ENCODE measurements at regions not wholly inside any gene's neighbourhood (a gene's known extent, or its start where the extent isn't known, plus 50 kb on each side); places are given as distances from the start of the nearest gene placed in this dataset.

DNA sequence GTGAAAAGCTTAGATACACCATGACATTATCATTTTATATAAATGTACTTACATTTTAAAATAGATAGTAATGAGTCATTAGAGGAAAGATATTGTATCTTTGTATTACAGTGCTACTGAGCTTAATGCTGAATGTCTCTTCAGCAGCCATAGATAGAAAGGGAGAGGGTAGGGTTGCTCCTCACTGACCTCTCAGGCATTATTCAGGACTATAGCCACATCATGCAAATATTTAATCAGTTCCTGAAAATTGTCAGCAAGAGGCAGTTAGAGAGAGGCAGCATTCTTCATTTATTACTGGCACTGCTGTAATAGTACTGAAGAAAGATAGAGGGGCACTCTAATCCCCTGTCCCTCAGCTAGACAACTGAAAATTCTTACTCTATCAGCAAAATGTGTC is 242.0 kb upstream of the TANK start:
- no peak for DNase-seq (ENCODE audit: low read depth)

GRCh38 chr2:160918906-160919503 is 241.2 kb upstream of the TANK start:
- DNase-seq (ENCODE audit: low read depth): no peak

DNA sequence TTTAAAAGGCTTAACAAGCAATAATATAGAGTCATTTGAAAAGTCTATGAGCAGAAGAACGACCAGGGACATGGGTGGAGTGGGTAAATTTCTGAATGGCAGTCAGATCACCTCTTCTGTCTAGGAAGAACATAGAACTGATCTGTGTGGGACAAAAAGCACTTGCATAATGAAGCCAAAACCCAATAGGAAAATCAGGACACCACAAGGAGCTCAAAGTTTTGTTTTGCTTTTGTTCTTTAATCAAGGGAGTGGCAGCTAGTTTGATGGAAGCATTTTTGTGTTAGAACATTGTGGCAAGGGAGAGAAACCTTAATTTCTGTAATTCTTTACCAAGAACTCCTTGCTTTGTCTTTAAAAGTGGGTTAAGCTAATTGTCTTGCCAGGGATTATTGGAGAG is 240.2 kb upstream of the TANK start:
- no peak for DNase-seq (ENCODE audit: low read depth)

DNA sequence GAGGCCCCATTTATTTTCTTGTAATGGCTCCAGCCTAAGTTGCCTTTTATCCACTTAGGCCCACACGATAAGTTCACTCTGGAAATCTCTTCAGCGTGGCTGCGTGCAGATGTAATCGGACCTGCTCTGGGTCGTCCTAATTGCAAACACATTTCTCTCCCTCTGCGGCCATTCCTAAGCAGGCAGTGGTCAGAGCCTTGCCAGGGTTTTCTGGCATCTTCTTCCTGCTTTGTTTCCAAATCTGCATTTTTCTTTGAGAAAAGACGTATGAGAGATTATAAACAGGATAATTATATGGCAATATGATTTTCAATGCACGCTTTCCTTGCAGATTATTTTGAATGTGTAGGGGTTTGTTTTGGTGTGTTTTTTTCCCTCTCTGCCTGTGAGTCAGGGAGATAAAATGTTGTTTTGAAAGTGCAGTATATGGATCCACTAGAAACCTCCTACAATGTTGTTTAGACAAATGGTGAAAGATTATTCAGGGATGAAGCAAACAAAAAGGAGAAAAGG is 239.4 kb upstream of the TANK start:
- DNase-seq (ENCODE audit: low read depth): no peak

GRCh38 chr2:160921386-160921964 is 238.8 kb upstream of the TANK start:
- DNase-seq (ENCODE audit: low read depth): no peak

- no peak for DNase-seq (ENCODE audit: low read depth)
Measured at GRCh38 chr2:160924936-160925353, 235.3 kb upstream of the TANK start.

- no peak for DNase-seq (ENCODE audit: low read depth)
Measured at GRCh38 chr2:160925956-160926355, 234.3 kb upstream of the TANK start.

DNA sequence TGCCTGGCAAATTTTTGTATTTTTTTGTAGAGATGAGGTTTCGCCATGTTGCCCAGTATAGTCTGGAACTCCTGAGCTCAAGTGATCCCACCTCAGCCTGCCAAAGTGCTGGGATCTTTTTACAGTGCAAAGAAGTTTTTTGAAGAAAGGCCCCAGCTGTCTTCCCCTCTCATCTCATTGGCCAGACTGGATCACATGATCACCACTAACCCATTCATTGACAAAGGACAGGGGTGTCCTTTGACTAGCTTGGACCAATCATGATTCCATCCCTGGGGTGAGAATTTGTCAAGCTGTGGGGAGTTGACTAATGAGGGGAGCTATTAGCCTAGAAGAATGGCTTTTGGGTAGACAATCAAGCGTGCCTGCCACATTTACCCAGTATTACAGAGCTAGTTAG is 232.9 kb upstream of the TANK start:
- no peak for DNase-seq (ENCODE audit: low read depth)

DNA sequence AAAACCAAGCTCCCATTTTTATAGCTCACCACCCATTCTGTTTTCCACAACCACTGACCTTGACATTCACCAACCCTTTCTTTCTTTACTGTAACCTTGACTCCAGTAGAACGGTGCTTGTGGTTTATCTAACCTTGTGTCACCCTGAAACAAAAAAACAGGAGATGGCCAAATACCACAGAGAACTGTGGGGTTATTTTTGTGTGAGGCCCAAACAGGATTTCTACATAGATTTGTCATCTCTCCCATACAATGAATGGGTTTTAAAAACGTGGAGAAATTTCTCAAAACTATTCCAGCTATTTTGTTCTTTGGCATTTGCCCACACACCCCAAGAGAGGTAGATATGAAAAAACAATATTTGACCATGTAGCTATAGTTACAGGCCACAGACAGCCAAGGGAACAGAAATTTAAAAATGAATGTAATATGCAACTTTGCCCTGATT is 231.3 kb upstream of the TANK start:
- no peak for DNase-seq (ENCODE audit: low read depth)

DNA sequence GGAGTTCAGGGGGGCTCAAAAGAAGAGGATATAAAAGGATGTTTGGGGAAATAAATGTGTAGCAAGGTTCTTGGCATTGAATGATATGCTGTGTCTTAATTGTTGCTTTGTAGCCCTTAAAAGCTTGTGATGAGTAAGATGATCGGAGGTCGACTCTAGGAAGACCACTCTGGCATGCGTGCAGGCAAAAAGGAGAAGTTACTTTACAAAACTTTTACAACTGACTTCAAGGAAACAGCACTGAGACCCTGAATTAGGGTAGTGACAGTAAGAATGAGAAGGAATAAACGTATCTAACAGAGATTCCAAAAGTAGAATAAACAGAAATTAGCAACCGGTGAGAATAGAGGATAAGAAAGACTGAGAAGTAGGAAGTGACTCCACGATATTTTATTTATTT is 228.7 kb upstream of the TANK start:
- DNase-seq (ENCODE audit: low read depth): no peak

- no peak for DNase-seq (ENCODE audit: low read depth)
Measured at GRCh38 chr2:160932960-160933359, 227.3 kb upstream of the TANK start.

- DNase-seq (ENCODE audit: low read depth): no peak
Measured at GRCh38 chr2:160934263-160934662, 226.0 kb upstream of the TANK start.

DNA sequence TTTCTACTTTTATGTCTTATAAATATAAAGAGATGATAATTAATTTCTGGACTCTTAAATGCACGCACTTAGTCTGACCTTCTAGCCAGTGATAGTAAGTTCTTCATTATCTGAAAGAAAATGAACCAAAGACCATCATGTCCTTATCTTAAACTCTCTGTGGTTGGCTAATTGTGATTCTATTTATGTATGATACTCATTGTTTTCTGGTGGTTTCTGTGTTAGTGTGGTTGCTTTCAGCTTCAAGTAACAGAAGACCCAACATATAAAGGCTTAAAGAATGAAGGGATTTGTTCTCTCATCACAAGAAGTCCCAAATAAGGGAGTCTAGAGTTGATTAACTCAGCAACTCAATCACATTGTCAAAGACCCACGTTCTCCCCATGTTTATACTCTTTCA is 225.2 kb upstream of the TANK start:
- DNase-seq (ENCODE audit: low read depth): no peak

- no peak for DNase-seq (ENCODE audit: low read depth)
Measured at GRCh38 chr2:160936044-160936806, 224.0 kb upstream of the TANK start.

- DNase-seq (ENCODE audit: low read depth): no peak
Measured at GRCh38 chr2:160940271-160940670, 220.0 kb upstream of the TANK start.

GRCh38 chr2:160940699-160941098 is 219.5 kb upstream of the TANK start:
- no peak for DNase-seq (ENCODE audit: low read depth)

DNA sequence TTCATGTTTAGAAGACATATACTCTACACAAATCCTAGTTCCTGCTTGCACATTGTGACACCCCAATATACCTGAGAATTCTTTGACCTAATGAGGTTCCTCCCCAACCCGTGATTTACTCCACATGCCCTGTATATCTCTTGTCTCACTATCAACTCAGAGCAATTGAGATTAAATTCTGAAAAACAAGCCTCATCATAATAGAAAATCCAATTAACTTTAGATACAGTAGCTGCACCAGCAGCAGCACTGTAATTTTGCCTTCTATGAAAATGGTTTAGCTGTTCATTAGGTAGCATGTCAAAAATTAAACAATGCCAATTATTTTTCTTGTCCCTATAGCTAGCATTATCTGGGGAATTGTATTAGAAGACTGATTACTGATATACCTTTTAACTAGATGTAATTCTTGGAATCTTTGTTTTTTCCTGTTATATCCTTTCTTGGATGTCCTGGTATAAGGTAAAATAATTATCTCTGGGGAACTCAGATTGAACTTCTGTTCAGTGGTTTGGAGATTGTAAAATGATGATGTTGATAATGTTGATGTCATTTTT is 218.9 kb upstream of the TANK start:
- no peak for DNase-seq (ENCODE audit: low read depth)

- DNase-seq (ENCODE audit: low read depth): no peak
Measured at GRCh38 chr2:160942476-160943142, 217.6 kb upstream of the TANK start.

GRCh38 chr2:160943414-160943813 is 216.8 kb upstream of the TANK start:
- DNase-seq (ENCODE audit: low read depth): no peak

- no peak for DNase-seq (ENCODE audit: low read depth)
Measured at GRCh38 chr2:160952464-160953254, 207.6 kb upstream of the TANK start.

GRCh38 chr2:160955578-160955977 is 204.7 kb upstream of the TANK start:
- no peak for DNase-seq (ENCODE audit: low read depth)
